Mesenchymal stem cell (in vitro differentiated cells and primary cell): ENCODE measurements at regions not wholly inside any gene's neighbourhood (a gene's known extent, or its start where the extent isn't known, plus 50 kb on each side); places are given as distances from the start of the nearest gene placed in this dataset.
A peak's percentile ranks its signal among the peaks of the same experiment; 100 is the strongest.
"Not testable (repeated sequence)": the region's sequence is repeated elsewhere in the genome, so short reads cannot be mapped to it uniquely, and the experiment has no call there.

Experiments used
- DNase-seq: peaks from one replicate; pipeline ENCODE4 v3.0.0-alpha.2; 2013
- H2AFZ ChIP-seq: one replicate; pipeline ENCODE4 v1.6.1; 2013; ENCODE audit warnings: low read depth, mild to moderate bottlenecking, control low read depth, inconsistent platforms, low read length, moderate library complexity
- H2AK5ac ChIP-seq: 2 replicates; pipeline ENCODE4 v1.6.1; 2013; ENCODE audit warnings: low read length, moderate library complexity, mild to moderate bottlenecking, inconsistent platforms; ENCODE audit not compliant: severe bottlenecking
- H2BK120ac ChIP-seq: one replicate; pipeline ENCODE4 v1.6.1; 2013; ENCODE audit warnings: low read depth, mild to moderate bottlenecking, inconsistent platforms, low read length, moderate library complexity
- H2BK12ac ChIP-seq, 2 experiments: one replicate each; pipeline ENCODE4 v1.6.1; 2013; ENCODE audit warnings: inconsistent platforms in 2 of 2, low read length in 2 of 2, mild to moderate bottlenecking in 2 of 2, moderate library complexity in 2 of 2, control low read depth in 1 of 2
- H2BK15ac ChIP-seq: one replicate; pipeline ENCODE4 v1.6.1; 2013; ENCODE audit warnings: mild to moderate bottlenecking, low read depth, inconsistent platforms; ENCODE audit not compliant: poor library complexity, severe bottlenecking
- H2BK5ac ChIP-seq: 2 replicates; pipeline ENCODE4 v1.6.1; 2013; ENCODE audit warnings: low read depth, mild to moderate bottlenecking, low read length, control low read depth, inconsistent platforms; ENCODE audit not compliant: poor library complexity, severe bottlenecking
- H3K14ac ChIP-seq, 2 experiments: one replicate each; pipeline ENCODE4 v1.6.1; 2013; ENCODE audit warnings: inconsistent platforms in 2 of 2, low read length in 2 of 2, control low read depth in 1 of 2, mild to moderate bottlenecking in 1 of 2, moderate library complexity in 1 of 2
- H3K18ac ChIP-seq, 2 experiments: one replicate each; pipeline ENCODE4 v1.6.1; 2013; ENCODE audit warnings: inconsistent platforms in 2 of 2, low read length in 2 of 2, control low read depth in 1 of 2, low read depth in 1 of 2, mild to moderate bottlenecking in 1 of 2
- H3K23ac ChIP-seq, 2 experiments: one replicate each; pipeline ENCODE4 v1.6.1; 2013; ENCODE audit warnings: inconsistent platforms in 2 of 2, low read length in 2 of 2, mild to moderate bottlenecking in 2 of 2, moderate library complexity in 2 of 2, control low read depth in 1 of 2
- H3K27ac ChIP-seq: 2 replicates; pipeline ENCODE4 v1.5.1; 2013; ENCODE audit warnings: mild to moderate bottlenecking, moderate library complexity, low read length, control low read depth, inconsistent platforms; ENCODE audit not compliant: poor library complexity, severe bottlenecking
- H3K27me3 ChIP-seq, 2 experiments: 2 replicates each; pipeline versions ENCODE4 v1.6.1 to v1.7.0; 2013; ENCODE audit warnings: low read length in 2 of 2, mild to moderate bottlenecking in 2 of 2, moderate library complexity in 2 of 2, control low read depth in 1 of 2, inconsistent platforms in 1 of 2; ENCODE audit not compliant: control insufficient read depth in 1 of 2, insufficient read depth in 1 of 2
- H3K36me3 ChIP-seq, 2 experiments: 2 replicates each; pipeline versions ENCODE4 v1.6.1 to v1.7.0; 2013; ENCODE audit warnings: low read length in 2 of 2, control low read depth in 1 of 2, inconsistent platforms in 1 of 2, low read depth in 1 of 2, mild to moderate bottlenecking in 1 of 2; ENCODE audit not compliant: insufficient read depth in 2 of 2, control insufficient read depth in 1 of 2
- H3K4ac ChIP-seq, 2 experiments: one replicate each; pipeline ENCODE4 v1.6.1; 2013; ENCODE audit warnings: inconsistent platforms in 2 of 2, low read length in 2 of 2, mild to moderate bottlenecking in 2 of 2, moderate library complexity in 2 of 2, control low read depth in 1 of 2, low read depth in 1 of 2
- H3K4me1 ChIP-seq: 2 replicates; pipeline ENCODE4 v1.6.1; 2013; ENCODE audit warnings: low read depth, low read length, control low read depth; ENCODE audit not compliant: control insufficient read depth, insufficient read depth
- H3K4me2 ChIP-seq: 2 replicates; pipeline ENCODE4 v1.6.1; 2013; ENCODE audit warnings: low read length, mild to moderate bottlenecking, inconsistent platforms; ENCODE audit not compliant: poor library complexity, severe bottlenecking
- H3K4me3 ChIP-seq, 2 experiments: 2 replicates each; pipeline versions ENCODE4 v1.5.1 to v1.7.0; 2013; ENCODE audit warnings: low read length in 2 of 2, mild to moderate bottlenecking in 2 of 2, control low read depth in 1 of 2, low read depth in 1 of 2; ENCODE audit not compliant: insufficient read depth in 1 of 2
- H3K79me1 ChIP-seq: replicated peaks from 2 replicates; pipeline ENCODE4 v1.6.1; 2013; ENCODE audit warnings: mild to moderate bottlenecking, control low read depth, low read length, inconsistent platforms; ENCODE audit not compliant: poor library complexity, severe bottlenecking
- H3K9ac ChIP-seq: 2 replicates; pipeline ENCODE4 v1.7.0; 2013; ENCODE audit warnings: mild to moderate bottlenecking, low read length, moderate library complexity
- H3K9me3 ChIP-seq: 2 replicates; pipeline ENCODE4 v1.7.0; 2013; ENCODE audit warnings: mild to moderate bottlenecking, low read length; ENCODE audit not compliant: control insufficient read depth
- H4K8ac ChIP-seq: one replicate; pipeline ENCODE4 v1.6.1; 2013; ENCODE audit warnings: inconsistent platforms, mild to moderate bottlenecking, low read length, moderate library complexity
- H4K91ac ChIP-seq: one replicate; pipeline ENCODE4 v1.6.1; 2013; ENCODE audit warnings: mild to moderate bottlenecking, low read length, inconsistent platforms
- WGBS: methylation state at CpG from one replicate; pipeline ENCODE4 v1.1.7; 2013; ENCODE audit warnings: mixed read lengths; 5-methylcytosine and 5-hydroxymethylcytosine counted together

- not testable (repeated sequence) for H3K14ac ChIP-seq, H4K8ac ChIP-seq, H2BK12ac ChIP-seq, H2BK15ac ChIP-seq, H3K4me1 ChIP-seq, H3K9me3 ChIP-seq, H2AFZ ChIP-seq, H3K4ac ChIP-seq, H3K27ac ChIP-seq, H2BK5ac ChIP-seq, H3K9ac ChIP-seq, H3K36me3 ChIP-seq, H4K91ac ChIP-seq, H3K18ac ChIP-seq, H3K79me1 ChIP-seq, H3K4me3 ChIP-seq, H3K27me3 ChIP-seq, DNase-seq, H2AK5ac ChIP-seq, H2BK120ac ChIP-seq, H3K23ac ChIP-seq, H3K4me2 ChIP-seq
- no CpG with 5 or more reads among the region's 2 CpGs for WGBS
Measured at GRCh38 chr5:96560857-96561256, 101.3 kb upstream of the CAST start.

DNA sequence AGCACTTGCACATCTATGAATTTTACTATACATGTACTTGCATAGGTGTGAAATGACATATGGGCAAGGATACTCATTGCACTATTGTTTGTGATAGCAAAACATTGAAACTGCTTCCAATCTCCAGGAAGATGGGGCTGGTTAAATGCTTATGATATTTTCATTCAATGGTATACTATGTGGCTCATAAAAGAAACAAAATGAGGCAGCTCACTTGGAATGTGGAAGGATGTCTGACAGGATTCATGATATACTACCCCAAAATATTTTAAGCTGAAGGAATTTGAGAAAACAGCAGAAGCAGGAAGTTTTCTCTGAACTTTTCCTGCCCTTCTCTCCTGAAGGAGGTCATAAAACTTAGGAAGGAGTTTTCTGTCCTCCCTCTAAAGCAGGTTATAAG, 99.6 kb upstream of the CAST start:
- Histone ChIP-seq H3K36me3 (no peaks in the 10 kb centered on the region), H2BK12ac (no peak overlapping the region), H3K23ac (no peak overlapping the region), H3K79me1 (no peaks in the 10 kb centered on the region), H2BK15ac (no peak overlapping the region), H4K8ac (no peak overlapping the region), H3K4ac (no peak overlapping the region), H2BK5ac (peak overlapping the region; percentile 87), H3K18ac (no peak overlapping the region), H3K27ac (peak overlapping the region; percentile 87), H2BK120ac (no peak overlapping the region), H4K91ac (no peak overlapping the region), H3K14ac (no peak overlapping the region), H3K9me3 (peaks cover 3% of the 10 kb centered on the region), H2AFZ (no peak overlapping the region), H3K4me2 (no peak overlapping the region), H2AK5ac (no peak overlapping the region), H3K4me3 (no peak overlapping the region), H3K9ac (peak overlapping the region; percentile 15), H3K27me3 (no peaks in the 10 kb centered on the region), H3K4me1 (peaks cover 1% of the 10 kb centered on the region)
- no peak for DNase-seq

GRCh38 chr5:96563816-96564215, 98.4 kb upstream of the CAST start:
- H3K79me1 ChIP-seq: no peaks in the 10 kb centered on the region
- H3K4me1 ChIP-seq: peaks cover 2% of the 10 kb centered on the region
- no peak overlapping the region for H3K14ac ChIP-seq
- H3K9me3 ChIP-seq: peaks cover 3% of the 10 kb centered on the region
- no peak overlapping the region for H3K23ac ChIP-seq
- H3K4ac ChIP-seq: no peak overlapping the region
- H3K27me3 ChIP-seq: no peaks in the 10 kb centered on the region
- 82% methylated on average over 3 of the region's 3 CpGs for WGBS
- peak overlapping the region in 1 of 2 experiments; percentile 19 for H3K18ac ChIP-seq
- H2AFZ ChIP-seq: no peak overlapping the region
- peak overlapping the region; percentile 65 for H4K91ac ChIP-seq
- H2BK5ac ChIP-seq: no peak overlapping the region
- peak overlapping the region; percentile 33 for H2AK5ac ChIP-seq
- no peak for DNase-seq
- no peak overlapping the region for H3K4me2 ChIP-seq
- H3K36me3 ChIP-seq: no peaks in the 10 kb centered on the region
- no peak overlapping the region for H4K8ac ChIP-seq
- peak overlapping the region in 1 of 2 experiments; percentile 38 for H2BK12ac ChIP-seq
- H3K4me3 ChIP-seq: no peak overlapping the region
- H3K27ac ChIP-seq: no peak overlapping the region
- H2BK15ac ChIP-seq: peak overlapping the region; percentile 26
- H3K9ac ChIP-seq: no peak overlapping the region
- H2BK120ac ChIP-seq: no peak overlapping the region

GRCh38 chr5:96565582-96566265, 96.5 kb upstream of the CAST start:
- H3K23ac ChIP-seq: no peak overlapping the region
- no peaks in the 10 kb centered on the region for H3K36me3 ChIP-seq
- no peak overlapping the region for H3K4me2 ChIP-seq
- WGBS: 55% methylated on average over 8 of the region's 8 CpGs
- H2AFZ ChIP-seq: no peak overlapping the region
- peak overlapping the region; percentile 63 for H2BK5ac ChIP-seq
- H3K79me1 ChIP-seq: no peaks in the 10 kb centered on the region
- H3K18ac ChIP-seq: no peak overlapping the region
- no peak overlapping the region for H4K8ac ChIP-seq
- peak overlapping the region; percentile 12 for H3K9ac ChIP-seq
- H2BK120ac ChIP-seq: peak overlapping the region; percentile 71
- H3K9me3 ChIP-seq: peaks cover 3% of the 10 kb centered on the region
- H3K4me1 ChIP-seq: peaks cover 5% of the 10 kb centered on the region
- no peak overlapping the region for H2BK12ac ChIP-seq
- no peak overlapping the region for H3K4me3 ChIP-seq
- H3K14ac ChIP-seq: no peak overlapping the region
- peak; percentile 92 for DNase-seq
- no peak overlapping the region for H3K27ac ChIP-seq
- H3K4ac ChIP-seq: no peak overlapping the region
- no peaks in the 10 kb centered on the region for H3K27me3 ChIP-seq
- no peak overlapping the region for H2BK15ac ChIP-seq
- H4K91ac ChIP-seq: no peak overlapping the region
- no peak overlapping the region for H2AK5ac ChIP-seq
